AG09319 (cell line): ENCODE measurements at regions not wholly inside any gene's neighbourhood (a gene's known extent, or its start where the extent isn't known, plus 50 kb on each side); places are given as distances from the start of the nearest gene placed in this dataset.

Experiments
- DNase-seq: peaks from one replicate; pipeline ENCODE4 v3.0.0-alpha.2; 2010; ENCODE audit warnings: low read depth; ENCODE audit errors: extremely low read depth
- CTCF ChIP-seq: IDR thresholded peaks from 2 replicates; pipeline ENCODE4 v1.5.1; 2011; ENCODE audit warnings: low read depth, mild to moderate bottlenecking, inconsistent platforms, low read length, moderate library complexity

GRCh38 chr17:5941258-5941657 lies 128.9 kb upstream of the WSCD1 start:
- DNase-seq, result no peak
- no peak for TF ChIP-seq CTCF

- TF ChIP-seq CTCF, result no peak
- DNase-seq, result no peak
Observed at GRCh38 chr17:5942687-5943086, 127.5 kb upstream of the WSCD1 start.

GRCh38 chr17:5943232-5943631 lies 126.9 kb upstream of the WSCD1 start:
- no peak for TF ChIP-seq CTCF
- no peak for DNase-seq

- TF ChIP-seq CTCF, result no peak
- no peak for DNase-seq
Observed at GRCh38 chr17:5943982-5944381, 126.2 kb upstream of the WSCD1 start.

- no peak for DNase-seq
- TF ChIP-seq CTCF, result no peak
Observed at GRCh38 chr17:5947701-5948180, 122.4 kb upstream of the WSCD1 start.

GRCh38 chr17:5948811-5949210 lies 121.4 kb upstream of the WSCD1 start:
- no peak for TF ChIP-seq CTCF
- DNase-seq, result no peak

GRCh38 chr17:5950878-5951277 lies 119.3 kb upstream of the WSCD1 start:
- TF ChIP-seq CTCF, result no peak
- no peak for DNase-seq
